SK-MEL-5 (cell line): ENCODE measurements at regions not wholly inside any gene's neighbourhood (a gene's known extent, or its start where the extent isn't known, plus 50 kb on each side); places are given as distances from the start of the nearest gene placed in this dataset.
"Not testable (repeated sequence)": the region's sequence is repeated elsewhere in the genome, so short reads cannot be mapped to it uniquely, and the experiment has no call there.

Experiments used
- DNase-seq: peaks from one replicate; pipeline ENCODE4 v3.0.0-alpha.2; 2016; ENCODE audit warnings: low read depth, low spot score
- in situ Hi-C: cut with HindIII; loops from 2 replicates; pipeline ENCODE4 v1.10.0; 2016; ENCODE audit warnings: low sequenced_read_pairs, high pct_unique_total_duplicates, low pct_unique_long_range_greater_than_20kb

DNA sequence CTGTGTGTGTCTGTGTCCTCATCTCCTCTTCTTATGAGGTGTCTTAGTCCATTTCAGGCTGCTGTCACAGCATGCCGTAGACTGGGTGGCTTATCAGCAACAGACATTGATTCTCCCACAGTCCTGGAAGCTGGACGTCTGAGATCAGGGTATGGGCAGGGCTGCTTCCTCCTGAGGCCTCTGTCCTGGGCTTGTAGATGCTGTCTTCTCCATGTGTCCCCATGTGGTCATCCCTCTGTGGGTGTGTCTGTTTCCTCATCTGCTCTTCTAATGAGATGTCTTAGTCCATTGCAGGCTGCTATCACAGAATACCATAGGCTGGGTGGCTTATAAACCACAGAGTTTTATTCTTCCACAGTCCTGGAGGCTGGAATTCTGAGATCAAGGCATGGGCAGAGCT, 205.0 kb upstream of the USP9Y start:
- in situ Hi-C loops = no loop called here
- DNase-seq = no peak

- in situ Hi-C loops = no loop called here
- no peak for DNase-seq
Measured at GRCh38 chrY:12500096-12500495, 200.9 kb upstream of the USP9Y start.

GRCh38 chrY:12504028-12504427, 197.0 kb upstream of the USP9Y start:
- DNase-seq, in situ Hi-C loops: not testable (repeated sequence)

DNA sequence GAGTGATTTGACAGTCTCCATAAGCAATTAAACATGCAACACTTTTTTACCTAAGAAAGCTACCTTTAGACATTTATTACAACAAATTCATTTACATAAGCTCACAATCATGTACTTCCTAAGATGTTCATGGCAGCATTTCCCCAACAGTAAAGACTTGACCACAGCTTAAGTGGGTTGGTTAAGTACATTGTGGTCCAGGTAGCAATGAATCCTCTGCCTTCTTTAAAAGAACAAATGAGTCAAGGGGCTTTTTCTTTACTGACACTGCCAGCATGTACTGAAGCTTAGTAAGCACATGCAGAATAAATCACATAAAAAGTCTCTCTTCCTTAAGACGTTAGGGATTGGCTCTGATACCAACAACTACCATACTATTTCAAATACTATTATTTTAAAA, 183.7 kb upstream of the USP9Y start:
- in situ Hi-C loops = no loop called here
- no peak for DNase-seq

- in situ Hi-C loops = no loop called here
- DNase-seq = no peak
Measured at GRCh38 chrY:12525206-12525605, 175.8 kb upstream of the USP9Y start.

DNA sequence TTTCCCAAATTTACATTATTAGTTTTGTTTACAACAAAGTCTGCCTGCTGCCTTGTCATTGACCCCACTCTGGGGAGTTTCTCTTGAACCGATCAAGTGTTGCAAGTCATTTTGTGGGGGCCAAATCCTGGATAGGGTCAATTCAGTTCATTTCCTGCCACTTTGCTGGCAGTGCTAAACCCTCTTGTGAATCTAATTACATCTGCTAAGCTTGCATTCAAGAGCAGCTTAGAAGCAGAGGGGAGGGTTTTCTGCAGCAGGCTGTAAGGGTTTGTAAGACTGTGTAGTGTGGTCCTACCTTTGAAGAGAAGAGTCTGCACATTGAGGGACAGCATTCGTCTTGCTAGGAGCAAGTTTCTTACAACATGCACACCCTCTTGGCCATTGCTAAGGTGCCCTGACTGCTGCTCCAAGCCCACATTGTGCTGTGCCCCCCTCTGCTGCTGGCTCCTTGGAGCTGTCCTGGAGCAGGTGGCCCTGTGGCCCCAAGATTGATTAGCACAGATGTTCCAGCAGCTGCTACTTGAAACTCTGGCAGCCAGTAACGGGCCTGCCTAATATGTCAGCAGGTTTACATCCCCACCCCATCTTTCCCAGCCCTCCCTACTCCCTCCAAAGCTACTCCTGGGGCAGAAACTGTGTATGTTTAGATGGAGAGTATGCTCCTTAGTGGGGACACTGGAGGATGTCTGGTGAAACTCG, 174.5 kb upstream of the USP9Y start:
- DNase-seq = no peak

DNA sequence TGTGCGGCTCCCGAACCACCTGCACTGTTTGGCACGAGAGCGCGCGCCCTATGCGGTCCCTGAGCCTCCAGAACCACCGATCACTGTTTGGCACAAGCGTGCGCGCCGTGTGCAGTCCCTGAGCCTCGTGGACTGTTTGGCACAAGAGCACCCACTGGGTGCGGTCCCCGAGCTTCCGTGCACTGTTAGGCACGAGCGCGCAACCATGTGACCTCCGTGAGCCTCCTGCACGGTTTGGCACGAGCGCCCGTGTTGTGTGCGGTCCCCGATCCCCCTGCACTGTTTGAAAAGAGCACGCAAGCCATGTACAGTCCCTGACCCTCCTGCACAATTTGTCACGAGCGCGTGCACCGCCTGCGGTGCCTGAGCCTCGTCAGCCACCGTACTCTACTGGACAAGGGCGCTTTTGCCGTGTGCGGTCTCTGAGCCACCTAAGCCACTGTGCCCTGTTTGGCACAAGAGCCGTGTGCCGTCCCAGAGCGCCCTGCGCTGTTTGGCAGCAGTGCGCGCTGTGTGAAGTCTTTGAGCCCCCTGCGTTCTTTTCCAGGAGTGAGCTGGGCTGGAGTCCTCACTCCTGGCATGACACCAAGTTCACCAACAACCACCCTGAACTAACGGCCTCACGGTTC, 163.7 kb upstream of the USP9Y start:
- DNase-seq = no peak
- in situ Hi-C loops = no loop called here

More for the DNA sequence above, 174.5 kb upstream of the USP9Y start:
- in situ Hi-C loops = no loop called here

DNA sequence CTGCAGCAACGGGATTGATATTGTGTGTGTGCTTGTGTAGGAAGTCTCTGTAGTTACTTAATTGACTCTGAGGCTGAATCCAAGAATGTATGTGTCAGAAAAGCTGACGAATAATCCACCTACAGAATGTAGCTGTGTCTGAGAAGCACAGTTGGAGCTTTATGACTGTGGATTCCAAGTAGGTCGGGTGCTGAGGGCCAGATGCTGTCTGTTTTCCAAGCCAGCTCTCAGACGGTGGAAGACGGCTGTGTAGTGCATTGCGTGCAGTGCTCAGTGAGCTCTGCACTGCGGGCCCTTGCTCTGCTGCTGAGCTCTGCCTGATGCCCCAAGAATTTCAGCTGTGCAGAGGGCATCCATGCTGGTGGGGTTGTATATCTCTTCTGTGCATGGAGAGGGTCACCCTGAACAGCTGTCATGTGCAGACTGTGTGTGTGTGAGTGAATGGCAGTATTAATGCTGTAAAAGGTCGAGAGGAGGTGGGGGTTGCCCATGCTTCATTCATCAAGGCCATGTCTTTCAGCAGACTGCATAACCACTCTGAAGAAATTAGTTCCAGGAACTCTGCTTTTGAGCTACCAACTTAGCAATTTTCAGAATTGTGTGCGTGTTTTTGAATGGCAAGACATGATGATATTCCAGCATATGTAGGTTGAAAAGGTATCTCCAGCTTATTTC, 154.1 kb upstream of the USP9Y start:
- no peak for DNase-seq
- in situ Hi-C loops = no loop called here

DNA sequence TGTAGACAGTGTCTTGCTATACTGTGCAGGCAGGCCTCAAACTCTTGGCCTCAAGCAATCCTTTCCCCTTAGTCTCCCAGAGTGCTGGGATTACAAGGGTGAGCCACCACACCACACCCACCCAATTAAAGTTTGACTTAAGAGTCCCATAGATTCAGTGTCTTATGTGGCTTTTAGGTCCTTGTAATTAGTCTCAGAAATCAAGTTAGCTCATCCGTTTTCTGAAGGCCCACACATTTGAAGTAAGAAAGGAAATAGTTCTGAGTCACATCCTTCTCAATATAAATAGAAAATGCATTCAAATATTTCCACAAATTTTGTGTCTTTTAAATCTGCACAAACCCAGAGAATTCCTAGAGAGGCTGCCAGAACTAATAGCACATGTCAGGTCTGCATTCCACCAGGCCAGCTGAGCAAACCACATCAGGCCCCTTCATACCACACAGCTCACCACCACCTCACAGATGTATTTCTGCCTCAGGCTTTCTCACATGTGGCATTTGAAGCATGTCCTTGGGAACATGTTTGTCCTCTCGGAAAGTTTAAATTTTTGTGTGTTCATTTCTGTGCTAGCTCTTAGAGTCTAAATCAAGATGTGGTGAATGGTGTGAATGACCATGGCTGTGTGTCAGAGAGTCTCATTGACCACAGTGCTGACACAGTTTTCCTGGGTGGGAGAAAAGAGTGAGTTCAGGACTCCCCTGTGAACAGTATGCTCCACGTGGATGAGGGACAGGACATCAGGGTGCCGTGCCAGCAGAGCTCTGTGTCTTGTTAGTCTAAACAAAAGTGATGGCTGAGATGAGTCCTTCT, 148.4 kb upstream of the USP9Y start:
- no peak for DNase-seq

DNA sequence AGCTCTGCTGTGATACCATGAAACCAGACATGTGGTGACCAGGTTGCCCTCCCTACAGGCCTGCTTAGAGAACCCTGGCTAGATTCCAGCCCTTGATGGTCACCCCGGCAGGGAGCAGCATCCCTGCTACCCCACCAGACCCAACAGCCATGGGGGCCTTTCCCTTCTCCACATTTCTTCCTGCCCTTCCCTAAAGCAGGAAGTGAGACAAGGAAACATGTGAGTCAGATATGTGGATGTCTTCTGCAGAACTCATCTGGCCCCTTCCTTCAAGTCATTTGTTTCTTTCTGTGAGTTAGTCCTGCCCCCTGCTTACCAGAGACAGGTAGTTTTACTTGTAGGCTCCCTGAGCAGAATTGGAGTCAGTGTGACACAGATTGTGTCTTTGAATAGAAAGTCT, 147.1 kb upstream of the USP9Y start:
- in situ Hi-C loops = no loop called here
- DNase-seq = no peak

More for the DNA sequence above, 148.4 kb upstream of the USP9Y start:
- in situ Hi-C loops = no loop called here

GRCh38 chrY:12555005-12555404, 146.0 kb upstream of the USP9Y start:
- in situ Hi-C loops = no loop called here
- no peak for DNase-seq

- in situ Hi-C loops = no loop called here
- DNase-seq = no peak
Measured at GRCh38 chrY:12559007-12559406, 142.0 kb upstream of the USP9Y start.

DNA sequence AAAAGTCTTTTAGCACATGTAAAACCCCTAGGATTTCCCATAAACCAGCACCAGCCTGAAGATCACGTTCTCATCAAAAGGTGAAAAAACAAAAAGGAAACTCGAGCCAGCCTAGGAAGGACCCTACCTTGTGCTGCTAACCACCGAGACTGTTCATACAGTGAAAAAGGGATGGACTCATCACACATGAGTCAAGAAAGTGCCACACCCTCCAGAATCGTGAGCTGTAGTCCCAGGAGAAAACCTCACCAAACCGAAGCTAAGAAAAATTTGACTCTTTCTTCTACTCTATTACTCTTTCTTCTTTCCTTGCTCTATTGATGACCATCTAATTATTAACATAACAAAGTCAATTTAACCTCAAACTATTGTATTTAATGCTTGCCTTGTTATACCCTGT, 124.8 kb upstream of the USP9Y start:
- no peak for DNase-seq
- in situ Hi-C loops = no loop called here

- in situ Hi-C loops = no loop called here
- no peak for DNase-seq
Measured at GRCh38 chrY:12593532-12594216, 107.4 kb upstream of the USP9Y start.

DNA sequence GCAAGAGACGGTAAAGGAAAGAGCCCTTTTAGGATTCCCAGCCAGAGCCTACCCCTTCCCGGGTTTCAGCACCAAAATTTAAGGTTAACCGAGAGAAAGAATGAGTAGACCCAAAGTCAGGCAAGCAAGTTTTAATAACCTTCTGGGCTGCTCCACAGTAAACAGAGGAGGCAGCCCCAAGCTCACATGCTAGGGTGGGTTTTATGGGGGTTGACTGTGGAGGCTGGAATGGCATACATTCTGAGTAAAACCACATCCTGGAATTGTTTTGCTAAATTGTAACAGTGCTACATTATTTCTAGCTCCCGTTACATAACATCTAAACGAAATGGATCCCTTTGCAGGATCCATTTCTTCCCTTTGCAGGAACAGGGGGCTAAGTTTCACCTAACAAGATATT, 102.2 kb upstream of the USP9Y start:
- DNase-seq = no peak
- in situ Hi-C loops = no loop called here

GRCh38 chrY:12605426-12605825, 95.6 kb upstream of the USP9Y start:
- DNase-seq = no peak
- in situ Hi-C loops = no loop called here

GRCh38 chrY:12610861-12611260, 90.2 kb upstream of the USP9Y start:
- in situ Hi-C loops = no loop called here
- no peak for DNase-seq
